ENCODE measurements at regions not wholly inside any gene's neighbourhood (a gene's known extent, or its start where the extent isn't known, plus 50 kb on each side); places are given as distances from the start of the nearest gene placed in this dataset.
A peak's percentile ranks its signal among the peaks of the same experiment; 100 is the strongest.

DNA sequence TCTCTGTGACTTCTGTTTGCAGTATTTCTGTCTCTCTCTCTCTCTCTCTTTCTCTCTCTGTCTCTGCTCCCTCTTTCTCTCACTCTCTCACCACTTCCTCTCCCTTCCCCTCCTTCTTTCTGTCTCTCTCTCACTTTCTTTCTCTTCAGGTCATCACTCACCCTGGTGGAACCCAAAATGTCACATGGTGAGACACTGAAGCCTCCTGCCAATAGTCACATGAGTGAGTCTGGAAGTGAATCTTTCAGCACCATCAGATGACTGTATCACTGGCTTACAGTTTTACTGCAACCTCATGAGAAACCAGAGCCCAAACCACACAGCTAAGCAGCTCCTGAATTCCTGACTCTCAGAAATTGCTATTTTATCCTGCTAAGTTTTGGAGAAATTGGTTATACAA lies 414.6 kb downstream of the CAAP1 start:
- no peak for DNase-seq

DNA sequence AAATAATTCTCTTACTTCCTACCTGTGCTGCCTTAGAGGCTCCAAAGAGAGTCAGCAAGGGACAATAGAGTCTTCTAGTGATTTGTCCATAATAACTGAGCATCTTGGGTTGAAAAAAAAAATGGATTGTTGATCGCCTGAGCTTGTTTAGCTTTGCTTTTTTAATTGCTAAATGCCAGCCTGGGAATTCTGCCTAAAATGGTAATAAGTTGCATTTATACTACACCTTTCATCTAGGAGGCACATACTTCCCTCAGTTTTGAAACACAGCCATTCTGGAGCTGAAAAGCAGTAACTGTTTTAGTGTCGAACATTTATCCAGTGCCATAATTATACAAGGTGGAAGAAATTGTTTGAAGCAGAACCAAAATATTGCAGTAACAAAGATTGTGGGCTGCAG lies 421.3 kb downstream of the CAAP1 start:
- no peak for DNase-seq

DNA sequence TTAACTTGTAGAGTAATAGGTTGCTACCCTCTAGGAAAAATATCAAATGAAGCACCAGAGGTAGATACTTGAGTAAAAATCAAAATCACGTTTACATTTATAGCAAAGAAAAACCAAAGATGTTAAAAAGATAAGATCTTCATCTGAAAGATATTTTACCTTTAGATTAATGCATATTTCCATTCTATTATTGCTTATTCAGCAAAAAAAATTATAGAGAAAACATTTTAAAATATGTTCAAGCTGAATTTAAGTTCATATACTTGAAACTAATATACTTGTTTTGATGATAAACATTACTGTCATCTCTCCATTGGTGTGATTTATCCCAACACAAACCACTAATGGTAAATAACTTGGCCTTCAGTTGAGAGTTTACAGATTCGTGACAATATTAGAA lies 422.3 kb downstream of the CAAP1 start:
- DNase-seq: no peak

DNA sequence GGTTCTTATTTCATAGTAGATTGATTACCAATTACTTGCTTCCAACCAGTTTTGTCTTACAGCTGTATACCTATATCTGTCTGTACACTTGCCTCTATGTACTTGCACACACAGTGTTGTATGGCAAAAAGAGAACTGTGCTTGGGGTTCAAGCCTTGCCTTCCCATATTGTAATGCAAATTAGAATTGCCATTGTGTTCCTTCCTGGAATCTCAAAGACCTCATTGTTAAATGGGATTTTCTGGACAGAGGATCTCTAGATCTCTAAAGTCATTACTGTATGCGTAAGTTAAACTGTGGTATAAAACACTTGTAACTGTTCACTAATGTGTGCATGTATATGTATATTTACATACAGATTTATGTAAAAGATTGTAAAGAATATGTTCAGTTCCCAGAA lies 428.8 kb downstream of the CAAP1 start:
- DNase-seq: no peak

DNA sequence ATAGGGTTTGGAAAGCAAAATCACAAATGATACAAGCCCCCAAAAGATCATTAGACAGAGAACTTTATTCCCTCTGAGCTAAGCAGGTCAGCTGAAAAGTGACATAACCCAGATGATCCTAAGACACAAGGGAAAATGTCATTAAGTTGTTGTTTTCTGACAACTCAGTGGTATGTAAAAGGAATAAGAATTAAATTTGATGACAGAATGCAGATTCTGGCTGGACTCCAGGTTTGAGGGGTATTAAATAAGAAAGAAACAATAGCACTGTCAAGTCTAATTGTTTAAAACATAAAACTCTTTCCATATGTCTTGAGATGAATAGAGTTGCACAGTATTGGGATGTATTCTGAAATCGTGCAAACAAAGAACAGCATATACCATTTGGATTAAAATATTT lies 429.9 kb downstream of the CAAP1 start:
- DNase-seq: no peak

DNA sequence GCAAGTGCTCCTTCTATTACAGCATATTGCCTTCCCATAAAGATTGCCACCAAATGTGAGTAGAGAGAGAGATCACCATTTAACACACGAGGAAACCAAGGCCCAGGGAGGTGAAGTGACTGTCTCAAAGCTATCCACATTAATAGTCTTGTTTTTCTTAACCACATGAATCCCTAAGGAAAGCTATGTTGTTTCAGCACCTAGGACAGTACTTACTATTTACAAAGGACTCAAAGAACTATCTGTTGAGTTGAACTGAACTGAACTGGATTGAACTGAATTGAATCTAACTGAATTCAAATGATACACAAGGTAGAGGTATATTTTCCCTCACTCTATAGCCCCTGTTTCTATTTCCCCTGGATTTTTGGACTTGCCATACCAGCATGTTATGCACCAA lies 430.4 kb downstream of the CAAP1 start:
- no peak for DNase-seq

DNA sequence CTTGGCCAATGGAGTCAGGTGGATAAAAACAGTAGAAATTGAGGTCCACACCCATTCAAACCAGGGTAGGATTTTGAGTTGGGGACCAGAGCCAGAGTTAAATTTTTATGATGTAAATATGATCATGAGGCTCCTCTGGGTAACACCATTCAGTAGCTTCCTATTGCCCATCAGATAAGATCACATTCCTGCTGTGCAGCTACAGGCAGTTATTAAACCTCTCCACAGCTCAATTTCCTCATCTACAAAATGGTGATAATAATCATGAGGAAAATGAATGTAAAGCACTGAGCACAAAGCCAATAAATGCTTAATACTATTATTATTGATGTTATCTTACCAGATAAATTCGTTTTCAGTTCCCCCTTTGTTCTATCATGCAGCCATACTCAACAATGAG lies 432.0 kb downstream of the CAAP1 start:
- DNase-seq: no peak

DNA sequence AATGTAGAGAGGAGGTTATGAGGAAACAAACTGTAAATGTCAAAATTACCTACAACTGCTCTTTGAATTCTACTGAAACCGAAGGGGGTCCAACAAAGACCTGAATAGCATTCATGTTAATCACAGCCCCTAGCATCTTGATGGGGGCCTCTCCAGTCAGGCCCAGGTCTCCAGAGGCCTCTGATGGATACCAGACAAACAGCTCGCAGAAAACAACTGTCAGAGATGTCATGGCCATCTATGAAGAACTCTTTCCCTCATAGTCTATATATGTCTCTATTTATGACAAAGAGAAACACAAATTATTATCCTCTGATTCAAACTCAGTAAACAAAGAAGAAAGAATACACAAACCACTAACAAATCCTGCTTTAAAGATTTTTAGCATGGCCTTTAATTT lies 432.6 kb downstream of the CAAP1 start:
- DNase-seq: no peak

DNA sequence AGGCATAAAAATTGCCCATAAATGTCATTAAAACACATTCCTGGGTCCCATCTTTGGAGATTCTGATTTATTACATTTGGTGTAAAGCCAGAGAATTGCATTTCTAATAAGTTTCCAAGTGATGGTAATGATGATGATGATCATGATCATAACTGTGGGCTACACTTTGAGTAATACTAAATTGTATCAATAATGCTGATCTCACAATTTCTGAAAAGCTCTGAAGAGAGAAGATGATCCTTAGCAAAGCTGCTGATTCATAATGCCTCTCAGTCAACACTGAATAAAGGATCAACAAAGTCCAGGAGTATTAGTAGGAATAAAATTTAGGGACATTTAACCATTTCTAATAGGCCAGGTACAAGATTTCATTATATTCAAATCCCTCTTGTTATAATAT lies 434.5 kb downstream of the CAAP1 start:
- no peak for DNase-seq

DNA sequence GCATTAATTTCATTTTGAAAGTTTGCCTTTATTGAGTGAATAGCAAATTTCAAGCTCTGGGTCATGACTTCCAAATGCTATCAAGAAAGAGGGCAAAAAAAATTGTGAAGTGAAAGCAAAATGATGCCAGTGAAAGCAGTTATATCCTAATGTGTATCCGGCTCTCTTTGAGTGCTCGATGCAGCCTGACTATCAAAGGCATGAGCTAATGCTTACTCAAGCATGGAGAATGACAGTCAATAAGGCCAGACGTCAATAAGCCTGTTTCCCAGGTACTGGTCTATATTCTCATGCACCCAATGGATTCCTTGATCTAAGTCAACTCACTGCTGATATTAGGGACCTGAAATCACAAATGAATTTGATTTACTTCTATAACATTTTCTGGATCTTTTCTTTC lies 435.5 kb downstream of the CAAP1 start:
- no peak for DNase-seq

DNA sequence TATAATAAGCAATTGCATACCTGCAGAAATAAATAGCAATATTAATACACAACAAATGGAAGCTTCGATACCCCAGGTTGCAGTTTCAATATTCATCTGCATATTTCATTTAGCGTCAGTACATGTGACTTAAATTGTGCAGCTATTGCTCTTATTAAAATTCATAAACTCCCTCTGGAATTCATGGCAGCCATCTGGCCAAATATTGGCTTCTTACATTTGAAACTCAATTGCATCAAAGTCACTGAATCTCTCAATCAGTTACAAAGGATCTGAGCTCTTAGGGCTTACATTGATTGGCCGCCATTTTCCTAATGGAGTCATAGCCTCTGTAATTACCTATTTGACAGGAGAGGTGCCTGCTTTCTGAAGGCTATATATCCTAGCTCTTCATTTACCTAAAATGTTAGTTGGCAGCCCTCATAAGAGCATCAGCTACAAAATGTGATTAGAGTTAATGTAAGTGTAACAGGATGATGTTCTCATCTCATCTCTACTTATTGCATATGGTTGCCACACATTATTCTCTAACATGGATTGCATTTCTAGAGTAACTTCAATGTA lies 453.5 kb downstream of the CAAP1 start:
- DNase-seq: no peak

DNA sequence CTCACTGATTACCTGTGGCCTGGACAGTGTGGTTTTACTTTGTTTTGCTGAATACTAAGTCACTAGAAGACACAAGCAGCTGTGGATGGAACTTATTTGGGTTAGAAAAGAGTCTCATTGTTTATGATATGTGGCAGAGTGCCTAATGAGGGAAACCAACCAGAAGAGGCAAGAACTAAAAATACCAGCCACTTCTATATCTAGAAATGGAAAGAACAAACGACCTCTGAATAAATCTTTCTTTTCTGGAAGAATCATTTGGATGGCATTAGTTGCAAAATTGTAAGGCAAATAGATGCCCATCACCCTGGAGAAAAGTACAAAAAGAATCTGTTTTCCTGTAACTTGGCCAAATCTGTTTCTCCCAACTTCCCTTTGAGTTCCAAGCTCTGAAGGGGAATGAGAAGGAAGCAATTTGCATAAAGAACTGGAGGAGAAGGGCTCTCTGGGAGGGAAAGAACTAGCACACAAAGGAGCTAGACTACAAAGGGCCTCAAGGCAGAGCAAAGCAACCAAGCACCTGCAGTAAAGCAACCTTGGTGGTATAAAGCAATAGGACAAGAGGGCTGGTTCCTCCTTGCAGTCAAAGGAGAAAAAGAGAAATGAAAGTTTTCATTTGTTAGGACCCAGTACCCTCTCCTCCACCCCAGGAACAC lies 455.4 kb downstream of the CAAP1 start:
- DNase-seq: peak; percentile 55

DNA sequence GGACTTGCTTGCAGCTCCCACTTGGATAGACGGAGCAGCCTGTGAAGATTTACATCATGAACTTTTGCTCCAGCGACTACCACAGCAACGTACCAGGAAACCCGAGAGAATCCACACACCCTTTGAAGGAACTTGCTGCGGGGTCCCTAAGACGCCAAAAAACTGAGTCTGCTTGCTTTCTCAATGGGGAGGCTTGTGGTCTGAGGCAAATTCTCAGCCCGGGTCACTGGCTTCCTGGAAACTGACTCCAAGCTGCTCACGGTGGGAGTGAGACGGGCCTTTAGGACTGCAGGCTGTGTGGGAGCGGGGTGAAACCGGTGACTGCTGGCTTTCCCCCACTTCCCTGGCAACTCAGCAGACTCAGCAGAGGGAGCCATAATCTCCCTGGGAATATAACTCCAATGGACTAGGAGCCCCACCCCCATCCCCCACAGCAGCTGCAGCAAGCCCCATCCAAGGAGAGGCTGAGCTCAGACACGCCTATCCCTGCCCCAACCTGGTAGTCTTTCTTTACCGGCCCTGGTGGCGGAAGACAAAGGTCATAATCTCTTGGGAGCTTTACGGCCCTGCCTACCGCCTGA lies 466.0 kb downstream of the CAAP1 start:
- DNase-seq: no peak

DNA sequence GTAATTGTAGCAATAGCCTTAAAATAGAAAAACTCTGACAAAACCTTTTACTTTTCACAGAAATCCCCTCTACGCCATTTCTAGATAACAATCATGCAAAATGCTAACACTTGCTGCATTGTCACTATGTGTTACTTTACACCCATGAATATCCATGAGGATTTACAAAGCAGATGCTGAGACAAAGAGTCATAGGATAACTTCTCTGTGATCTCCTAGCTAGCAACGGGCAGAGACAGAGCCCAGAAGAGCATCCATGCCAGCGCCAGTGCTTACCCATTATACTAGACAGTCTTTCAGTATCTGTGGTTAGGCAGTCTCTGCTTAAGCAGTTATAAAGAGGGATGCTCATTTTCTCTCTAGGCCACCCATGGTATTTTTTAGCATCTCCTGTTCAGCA lies 474.1 kb downstream of the CAAP1 start:
- DNase-seq: no peak

DNA sequence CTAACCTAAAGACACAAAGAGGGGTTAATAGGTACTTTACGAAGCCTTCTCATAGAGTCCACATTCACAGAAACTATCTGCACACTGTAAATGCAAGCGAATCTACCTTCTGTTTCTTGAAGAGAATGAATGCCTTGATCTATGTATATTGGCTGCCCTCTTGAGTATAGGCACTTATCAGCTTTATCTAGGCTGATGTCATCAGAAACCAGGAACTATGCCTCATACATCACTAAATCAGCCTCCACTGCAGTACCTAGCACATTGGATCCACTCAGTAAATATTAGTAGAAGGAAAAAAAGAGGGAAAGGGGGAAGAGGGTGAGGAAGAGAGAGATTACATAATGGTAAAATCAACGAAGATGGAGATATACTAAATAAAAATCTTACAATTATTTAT lies 477.1 kb downstream of the CAAP1 start:
- DNase-seq: no peak

DNA sequence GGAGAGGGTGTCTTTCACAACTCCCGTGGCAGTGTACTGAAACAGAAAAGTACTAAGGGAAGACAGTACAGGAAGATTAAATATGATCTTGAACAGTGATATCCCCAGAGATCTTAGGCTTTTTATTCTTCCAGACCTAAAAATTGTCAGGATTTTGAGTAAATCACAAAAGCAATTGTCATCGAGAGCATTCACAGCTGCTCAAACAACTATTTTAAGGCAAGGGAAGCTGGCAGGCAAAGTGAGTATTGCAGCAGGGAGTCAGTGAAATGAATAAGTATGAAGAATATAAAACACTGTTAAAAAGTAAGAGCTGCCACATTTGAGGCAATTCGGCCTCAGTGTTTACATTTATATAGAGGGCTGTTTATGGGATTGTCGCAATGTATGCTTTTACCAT lies 479.0 kb downstream of the CAAP1 start:
- DNase-seq: no peak

DNA sequence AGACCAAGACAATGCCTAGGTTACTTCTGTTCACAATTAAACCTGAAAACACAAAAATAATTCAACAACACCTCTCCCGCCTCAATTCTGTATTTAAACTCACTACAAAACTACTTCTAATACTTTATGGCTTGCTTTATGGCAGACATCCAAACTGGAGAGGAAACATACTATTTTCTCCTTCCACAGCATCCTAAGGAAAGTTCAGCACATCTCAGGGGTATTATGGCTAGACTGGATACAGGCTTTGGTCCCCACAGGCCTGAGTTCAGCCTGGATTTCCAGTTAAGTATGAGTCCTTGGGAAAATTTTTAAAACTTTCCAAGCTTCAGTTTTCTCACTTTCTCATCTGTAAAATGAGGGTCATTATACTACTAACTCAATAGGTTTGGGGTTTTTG lies 480.2 kb downstream of the CAAP1 start:
- DNase-seq: no peak

DNA sequence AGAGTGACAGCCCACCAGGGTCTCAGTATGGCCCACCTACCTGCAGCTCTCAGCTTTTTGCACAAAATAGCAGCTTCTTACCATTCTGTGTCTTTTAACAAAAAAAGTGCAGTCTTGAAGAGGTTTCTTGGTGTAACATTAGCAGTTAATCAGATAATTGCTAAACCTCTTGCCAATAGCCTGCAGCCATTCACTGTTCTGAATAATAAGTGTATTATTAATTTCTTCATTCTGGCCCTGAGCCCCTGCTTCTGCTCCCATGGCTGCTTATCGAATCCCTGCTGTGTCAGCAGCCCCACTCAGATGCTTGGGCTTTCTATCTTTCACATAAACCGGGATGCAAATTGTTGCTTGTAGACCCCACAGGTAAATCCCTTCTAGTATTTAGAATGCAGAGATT lies 485.9 kb downstream of the CAAP1 start:
- DNase-seq: no peak

DNA sequence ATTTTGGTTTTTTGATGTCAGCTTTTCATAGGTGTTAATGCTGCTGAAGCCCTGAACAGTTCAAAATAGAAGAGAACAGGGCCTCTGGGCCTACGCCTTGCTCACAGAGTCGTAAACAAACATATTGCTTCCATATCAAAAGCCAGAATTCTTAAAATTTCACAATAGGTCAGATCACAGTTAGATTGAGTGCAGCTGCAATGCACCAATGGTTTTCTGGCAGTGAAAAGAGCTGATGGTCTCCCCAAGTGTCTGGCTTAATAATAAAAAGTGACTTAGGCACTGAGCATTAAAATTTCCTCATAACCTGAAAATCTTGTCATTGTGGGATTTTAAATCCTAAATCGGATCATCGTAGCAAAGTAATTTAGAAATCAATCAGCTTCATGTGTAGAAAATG lies 493.0 kb downstream of the CAAP1 start:
- no peak for DNase-seq

DNA sequence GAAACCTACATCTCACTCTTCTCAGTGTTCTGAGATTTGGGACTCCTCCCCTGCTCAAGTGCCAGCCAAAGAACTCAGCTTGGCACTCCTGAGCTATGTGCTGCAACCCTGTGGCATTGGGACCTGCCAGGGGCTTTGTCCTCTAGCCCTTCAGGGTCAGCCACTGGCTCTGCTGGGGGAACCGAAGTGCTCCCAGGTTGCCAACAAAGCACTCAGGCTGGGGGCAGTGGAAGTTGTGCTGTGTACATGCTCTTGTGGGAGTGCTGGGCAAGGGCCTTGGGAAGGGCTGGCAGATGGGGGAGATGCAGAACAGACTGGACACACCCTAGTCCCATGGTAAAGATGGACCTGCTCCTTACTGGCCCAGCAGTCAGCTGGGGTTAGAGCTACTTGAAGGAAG lies 498.6 kb downstream of the CAAP1 start:
- DNase-seq: no peak

DNA sequence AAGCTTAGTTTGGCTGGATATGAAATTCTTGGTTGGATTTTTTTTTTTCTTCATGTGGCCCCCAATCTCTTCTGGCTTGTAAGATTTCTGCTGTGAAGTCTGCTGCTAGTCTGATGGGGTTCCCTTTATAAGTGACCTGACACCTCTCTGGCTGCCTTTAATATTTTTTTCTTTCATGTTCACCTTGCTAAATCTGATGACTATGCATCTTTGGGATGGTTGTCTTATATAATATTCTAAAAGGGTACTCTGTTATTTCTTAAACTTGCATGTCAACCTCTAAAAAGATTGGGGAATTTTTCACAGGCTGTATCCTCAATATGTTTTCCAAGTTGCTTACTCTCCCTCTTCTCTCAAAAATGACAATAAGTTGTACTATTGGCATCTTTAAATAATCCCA lies 500.0 kb downstream of the CAAP1 start:
- DNase-seq: no peak

DNA sequence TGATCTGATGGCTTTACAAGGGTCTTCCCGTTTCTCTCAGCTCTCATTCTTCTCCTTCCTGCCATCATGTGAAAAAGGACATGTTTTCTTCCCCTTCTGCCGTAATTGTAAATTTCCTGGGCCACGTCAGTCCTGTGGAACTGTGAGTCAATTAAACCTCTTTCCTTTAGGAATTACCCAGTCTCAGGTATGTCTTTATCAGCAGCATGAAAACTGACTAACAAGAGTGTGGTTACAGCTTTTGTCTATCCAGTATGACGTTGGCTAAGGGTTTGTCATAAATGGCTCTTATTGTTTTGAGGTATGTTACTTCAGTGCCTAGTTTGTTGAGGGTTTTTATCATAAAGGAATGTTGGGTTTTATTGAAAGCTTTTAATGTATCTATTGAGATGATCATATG lies 501.6 kb downstream of the CAAP1 start:
- DNase-seq: no peak

DNA sequence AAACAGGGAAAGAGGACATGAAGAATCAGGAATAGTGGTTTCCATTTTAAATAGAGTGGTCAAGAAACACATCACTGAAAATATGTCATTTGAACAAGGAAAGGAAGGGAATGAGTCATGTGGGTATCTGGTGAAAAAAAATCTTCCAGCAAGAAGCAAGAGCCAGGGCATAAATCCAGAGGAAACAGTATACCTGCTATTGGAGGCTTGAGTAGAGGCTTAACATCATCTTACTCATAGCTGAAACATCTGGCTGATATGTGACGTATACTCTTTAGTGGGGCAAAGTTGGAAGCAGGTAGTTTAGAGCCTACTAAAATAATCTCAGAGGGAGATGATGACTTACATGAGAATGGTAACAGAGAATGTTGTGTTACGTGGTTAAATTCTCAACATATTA lies 517.2 kb downstream of the CAAP1 start:
- DNase-seq: no peak

DNA sequence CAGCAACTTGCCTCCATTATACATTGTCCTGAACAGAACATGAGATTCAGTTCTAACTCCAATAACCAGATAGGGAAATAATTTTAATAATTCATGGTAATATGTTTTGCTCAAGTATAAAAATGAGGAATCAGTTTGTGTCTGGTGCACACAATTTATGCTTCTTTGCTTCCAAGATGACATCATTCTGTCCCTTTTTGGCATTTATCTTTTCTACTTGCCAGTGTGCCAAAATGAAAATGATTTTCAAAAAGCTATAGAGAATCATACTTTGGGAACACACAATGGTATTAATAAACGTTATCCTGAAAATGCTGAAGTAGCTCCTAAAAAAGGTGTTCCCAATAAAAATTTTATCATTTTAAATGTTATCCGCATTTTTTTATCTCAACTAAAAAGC lies 519.0 kb downstream of the CAAP1 start:
- no peak for DNase-seq

DNA sequence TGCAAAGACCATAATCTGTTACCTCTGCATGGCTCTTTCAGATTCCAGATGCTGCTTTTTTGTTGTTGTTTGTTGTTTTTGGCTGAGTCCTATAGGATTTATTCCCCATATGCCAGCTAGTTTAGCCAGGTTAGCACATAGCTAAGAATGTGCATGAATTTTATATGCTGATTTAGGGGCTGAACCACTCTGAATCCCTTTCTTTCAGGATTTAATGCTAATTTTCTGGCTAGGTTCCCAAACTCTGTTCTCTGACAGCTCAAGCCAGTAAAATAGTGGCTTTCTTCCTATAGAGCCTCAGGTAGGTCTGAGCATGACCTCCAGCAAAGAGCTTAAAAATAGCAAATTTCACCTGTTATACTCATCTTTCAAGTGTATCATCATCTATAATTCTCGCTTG lies 521.4 kb downstream of the CAAP1 start:
- no peak for DNase-seq
